HepG2 (cell line): ENCODE measurements at regions not wholly inside any gene's neighbourhood (a gene's known extent, or its start where the extent isn't known, plus 50 kb on each side); places are given as distances from the start of the nearest gene placed in this dataset.

Source experiments
- ATAC-seq: fragments of 200-7000 bp; cut with Tn5 transposase; 3 replicates; pipeline ENCODE4 v1.9.1; 2020; ENCODE audit warnings: mild to moderate bottlenecking, moderate library complexity
- BruUV-seq: library from RNA; stranded (reverse); fragments of 400-500 nt; replicated peaks from 2 replicates; lab custom pipeline; 2021; lab: Mats Ljungman, UMichigan
- CTCF ChIA-PET: fragments of 300-600 bp; formaldehyde crosslinking; extraction: SDS; loops from one replicate; lab custom pipeline; 2021; ENCODE audit warnings: low total read pairs, inconsistent platforms, low intra/inter-chr PET ratio; lab: Yijun Ruan, JAX
- POLR2A ChIA-PET: fragments of 350-600 bp; sonication (Branson Sonifier 250); formaldehyde crosslinking; loops from one replicate; lab custom pipeline; 2020; ENCODE audit warnings: antibody characterized with exemption, inconsistent platforms; lab: Yijun Ruan, JAX
- DNase-seq: peaks from one replicate; pipeline ENCODE4 v3.0.0-alpha.2; 2015; ENCODE audit warnings: low spot score
- FAIRE-seq: peaks from 3 replicates; lab custom pipeline; 2011; peaks lifted over from hg19 to GRCh38; lab: Jason Lieb, UNC
- H2AFZ ChIP-seq: one replicate; pipeline ENCODE4 v1.6.1; 2011; ENCODE audit warnings: low read length, inconsistent platforms
- H3K27ac ChIP-seq: fragments of 300-600 bp; 3 replicates; pipeline ENCODE4 v1.8.0; 2011; ENCODE audit warnings: mixed run types, mild to moderate bottlenecking, mixed read lengths, low read length, inconsistent platforms; ENCODE audit not compliant: insufficient read depth; ENCODE audit errors: extremely low read length
- H3K27me3 ChIP-seq, 2 experiments: fragments of 200-600 bp in 1 of 2; 2 replicates in 1 of 2; 3 replicates in 1 of 2; pipeline versions ENCODE4 v1.6.0 to v1.8.0; 2011; ENCODE audit warnings: low read length in 2 of 2, mild to moderate bottlenecking in 2 of 2, moderate library complexity in 2 of 2, inconsistent platforms in 1 of 2; ENCODE audit not compliant: insufficient read depth in 2 of 2, control insufficient read depth in 1 of 2
- H3K36me3 ChIP-seq, 2 experiments: fragments of 200-600 bp in 1 of 2; replicated peaks in 1 of 2; 2 replicates in 1 of 2; 3 replicates in 1 of 2; pipeline versions ENCODE4 v1.5.1 to v1.8.0; 2011; ENCODE audit warnings: low read length in 2 of 2, inconsistent platforms in 1 of 2; ENCODE audit not compliant: insufficient read depth in 2 of 2, control insufficient read depth in 1 of 2
- H3K4me1 ChIP-seq: 2 replicates; pipeline ENCODE4 v1.5.1; 2012; ENCODE audit warnings: low read length, inconsistent platforms; ENCODE audit not compliant: insufficient read depth
- H3K4me2 ChIP-seq: 2 replicates; pipeline ENCODE4 v1.6.0; 2011; ENCODE audit warnings: low read depth, low read length, inconsistent platforms
- H3K4me3 ChIP-seq, 3 experiments: fragments of 200-600 bp in 1 of 3; sonication (generic), shearing (Covaris generic) in 1 of 3; replicated peaks in 1 of 3; 2 replicates each; pipeline ENCODE4 v1.5.1; 2011 to 2016; ENCODE audit warnings: low read length in 3 of 3, inconsistent platforms in 2 of 3, low read depth in 2 of 3, mild to moderate bottlenecking in 2 of 3, control low read depth in 1 of 3, mixed read lengths in 1 of 3; ENCODE audit not compliant: insufficient read depth in 1 of 3
- H3K79me2 ChIP-seq: one replicate; pipeline ENCODE4 v1.6.1; 2011; ENCODE audit warnings: low read length, inconsistent platforms; ENCODE audit not compliant: insufficient read depth
- H3K9ac ChIP-seq: 2 replicates; pipeline ENCODE4 v1.6.0; 2011; ENCODE audit warnings: mild to moderate bottlenecking, low read depth, low read length, inconsistent platforms; ENCODE audit not compliant: insufficient read depth
- H3K9me3 ChIP-seq: 2 replicates; pipeline ENCODE4 v1.5.1; 2012; ENCODE audit warnings: mild to moderate bottlenecking, low read length
- H4K20me1 ChIP-seq: 2 replicates; pipeline ENCODE4 v1.6.0; 2011; ENCODE audit warnings: inconsistent platforms, mild to moderate bottlenecking, low read length, moderate library complexity; ENCODE audit not compliant: insufficient read depth
- ARNT2 ChIP-seq: sonication (generic); formaldehyde crosslinking; IDR thresholded peaks from 2 replicates; pipeline ENCODE4 v1.8.0; 2022; ENCODE audit warnings: mild to moderate bottlenecking, low read depth, missing genetic modification reagents, moderate library complexity
- CCAR2 ChIP-seq: fragments of 200-400 bp; formaldehyde crosslinking; optimal IDR thresholded peaks from 2 replicates; pipeline ENCODE3; 2018; ENCODE audit warnings: low read depth, mild to moderate bottlenecking, low read length, moderate library complexity
- CENPX ChIP-seq: sonication (generic); formaldehyde crosslinking; IDR thresholded peaks from 2 replicates; pipeline ENCODE4 v1.9.0; 2021; ENCODE audit warnings: mild to moderate bottlenecking, missing genetic modification reagents, moderate library complexity
- ESRRA ChIP-seq: sonication (generic); formaldehyde crosslinking; IDR thresholded peaks from 2 replicates; pipeline ENCODE4 v1.5.1; 2020; ENCODE audit warnings: mild to moderate bottlenecking, low read depth, missing genetic modification reagents
- FOXC1 ChIP-seq: sonication (generic); formaldehyde crosslinking; IDR thresholded peaks from 2 replicates; pipeline ENCODE4 v1.8.0; 2022; ENCODE audit warnings: mild to moderate bottlenecking, missing genetic modification reagents, borderline replicate concordance
- HNRNPK ChIP-seq: fragments of 200-400 bp; formaldehyde crosslinking; IDR thresholded peaks from 2 replicates; pipeline ENCODE4 v1.6.1; 2018; ENCODE audit warnings: low read length, low read depth, moderate library complexity, mild to moderate bottlenecking; ENCODE audit not compliant: poor library complexity, severe bottlenecking
- HOXA5 ChIP-seq: sonication (generic); formaldehyde crosslinking; IDR thresholded peaks from 2 replicates; pipeline ENCODE4 v1.4.0; 2020; ENCODE audit warnings: missing genetic modification reagents
- KMT2B ChIP-seq: IDR thresholded peaks from 2 replicates; pipeline ENCODE4 v1.6.1; 2016; ENCODE audit warnings: missing genetic modification reagents, missing compliant biosample characterization
- MIXL1 ChIP-seq: IDR thresholded peaks from 2 replicates; pipeline ENCODE4 v1.6.1; 2016
- SSRP1 ChIP-seq: IDR thresholded peaks from 2 replicates; pipeline ENCODE4 v1.6.1; 2016; ENCODE audit warnings: control low read depth
- ZNF749 ChIP-seq: sonication (generic); formaldehyde crosslinking; IDR thresholded peaks from 2 replicates; pipeline ENCODE4 v1.8.0; 2022; ENCODE audit warnings: mild to moderate bottlenecking, missing genetic modification reagents, moderate library complexity, borderline replicate concordance
- WGBS: methylation state at CpG from one replicate; pipeline ENCODE4 v1.1.6; 2017; ENCODE audit warnings: low lambda C conversion rate; 5-methylcytosine and 5-hydroxymethylcytosine counted together
- in situ Hi-C: cut with HindIII; loops from 2 replicates; pipeline ENCODE4 v1.10.0; 2017; ENCODE audit warnings: low pct_unique_long_range_greater_than_20kb; ENCODE audit not compliant: extremely low pct_ligation_motif_present
- intact Hi-C: fragments of 100-400 bp; cut with micrococcal nuclease; formaldehyde crosslinking; loops from one replicate; pipeline ENCODE4 v1.10.0; 2022; ENCODE audit not compliant: unreplicated experiment
- TF ChIP-seq, protein P1 (sequence below): sonication (generic); formaldehyde crosslinking; IDR thresholded peaks from 2 replicates; pipeline ENCODE4 v1.8.0; 2022; ENCODE audit warnings: mild to moderate bottlenecking, missing genetic modification reagents

GRCh38 chr5:2391021-2391420, 360.5 kb downstream of the IRX2 start:
- no peak overlapping the region for H3K27ac ChIP-seq
- no peaks in the 10 kb centered on the region for H3K36me3 ChIP-seq
- no peaks in the 10 kb centered on the region for H3K4me1 ChIP-seq
- no peak for FAIRE-seq
- 19% methylated on average over 7 of the region's 10 CpGs for WGBS
- intact Hi-C loops: no loop called here
- H3K27me3 ChIP-seq: peaks cover 10 to 47% of the 10 kb centered on the region in 2 experiments; a peak in 4 of 5 replicates
- ATAC-seq: no peak
- H2AFZ ChIP-seq: no peak overlapping the region
- no peak overlapping the region for H3K4me2 ChIP-seq
- no peaks in the 10 kb centered on the region for H3K9me3 ChIP-seq
- H3K79me2 ChIP-seq: no peaks in the 10 kb centered on the region
- TF ChIP-seq SSRP1 (CRISPR knock-in tag) (no peak), ARNT2 (no peak), HOXA5 (CRISPR knock-in tag) (no peak), CENPX (CRISPR knock-in tag) (no peak), CCAR2 (no peak), KMT2B (CRISPR knock-in tag) (no peak), MIXL1 (no peak), HNRNPK (no peak), ZNF749 (no peak), ESRRA (CRISPR knock-in tag) (no peak), FOXC1 (CRISPR knock-in tag) (no peak)
- TF ChIP-seq, protein P1, sequence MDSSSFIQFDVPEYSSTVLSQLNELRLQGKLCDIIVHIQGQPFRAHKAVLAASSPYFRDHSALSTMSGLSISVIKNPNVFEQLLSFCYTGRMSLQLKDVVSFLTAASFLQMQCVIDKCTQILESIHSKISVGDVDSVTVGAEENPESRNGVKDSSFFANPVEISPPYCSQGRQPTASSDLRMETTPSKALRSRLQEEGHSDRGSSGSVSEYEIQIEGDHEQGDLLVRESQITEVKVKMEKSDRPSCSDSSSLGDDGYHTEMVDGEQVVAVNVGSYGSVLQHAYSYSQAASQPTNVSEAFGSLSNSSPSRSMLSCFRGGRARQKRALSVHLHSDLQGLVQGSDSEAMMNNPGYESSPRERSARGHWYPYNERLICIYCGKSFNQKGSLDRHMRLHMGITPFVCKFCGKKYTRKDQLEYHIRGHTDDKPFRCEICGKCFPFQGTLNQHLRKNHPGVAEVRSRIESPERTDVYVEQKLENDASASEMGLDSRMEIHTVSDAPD (CRISPR knock-in tag): no peak
- TF ChIP-seq, all 625 proteins: peak for 0
- CTCF ChIA-PET: no interaction called here
- in situ Hi-C loops: no loop called here
- DNase-seq: no peak
- POLR2A ChIA-PET: no interaction called here
- no peak overlapping the region for H3K9ac ChIP-seq
- no peaks in the 10 kb centered on the region for H4K20me1 ChIP-seq
- no TSS peak for BruUV-seq
- no peak overlapping the region for H3K4me3 ChIP-seq
